ENCODE measurements at regions not wholly inside any gene's neighbourhood (a gene's known extent, or its start where the extent isn't known, plus 50 kb on each side); places are given as distances from the start of the nearest gene placed in this dataset.

- no peak for TF ChIP-seq CTCF (IDR thresholded peaks at IDR 0.05)
- TF ChIP-seq POLR2A (IDR thresholded peaks at IDR 0.05) = no peak
These were observed 349.7 kb upstream of the NRP1 start for GRCh38 chr10:33684211-33684611.

All from uterus (tissue), 2 donors.